Hepatocyte (in vitro differentiated cells): ENCODE measurements at regions not wholly inside any gene's neighbourhood (a gene's known extent, or its start where the extent isn't known, plus 50 kb on each side); places are given as distances from the start of the nearest gene placed in this dataset.

Experiments used
- DNase-seq: peaks from one replicate; pipeline ENCODE4 v3.0.0-alpha.2; 2016; ENCODE audit warnings: low spot score
- H2AFZ ChIP-seq: fragments of 200-600 bp; sonication (generic); 2 replicates; pipeline ENCODE4 v1.6.0; 2016; ENCODE audit warnings: antibody characterized with exemption, mild to moderate bottlenecking
- H3K27ac ChIP-seq: fragments of 200-600 bp; sonication (generic); 2 replicates; pipeline ENCODE4 v1.5.1; 2016; ENCODE audit warnings: mild to moderate bottlenecking
- H3K27me3 ChIP-seq: fragments of 200-600 bp; sonication (generic); 2 replicates; pipeline ENCODE4 v1.6.1; 2016
- H3K36me3 ChIP-seq: fragments of 200-600 bp; sonication (generic); replicated peaks from 2 replicates; pipeline ENCODE4 v1.5.1; 2016; ENCODE audit warnings: low read depth; ENCODE audit not compliant: insufficient read depth
- H3K4me1 ChIP-seq: fragments of 200-600 bp; sonication (generic); 2 replicates; pipeline ENCODE4 v1.5.1; 2016; ENCODE audit warnings: mild to moderate bottlenecking, moderate library complexity; ENCODE audit not compliant: insufficient read depth
- H3K4me2 ChIP-seq: fragments of 200-600 bp; sonication (generic); 2 replicates; pipeline ENCODE4 v1.6.0; 2016
- H3K4me3 ChIP-seq: fragments of 200-600 bp; sonication (generic); 2 replicates; pipeline ENCODE4 v1.5.1; 2016; ENCODE audit warnings: mild to moderate bottlenecking
- H3K79me2 ChIP-seq: fragments of 200-600 bp; sonication (generic); 2 replicates; pipeline ENCODE4 v1.6.0; 2017; ENCODE audit warnings: mild to moderate bottlenecking
- H3K9me2 ChIP-seq: fragments of 200-600 bp; sonication (generic); replicated peaks from 2 replicates; pipeline ENCODE4 v1.6.0; 2017; ENCODE audit warnings: mild to moderate bottlenecking; ENCODE audit not compliant: insufficient read depth
- H3K9me3 ChIP-seq: fragments of 200-600 bp; sonication (generic); 2 replicates; pipeline ENCODE4 v1.5.1; 2016; ENCODE audit warnings: low read depth, mild to moderate bottlenecking
- H4K20me1 ChIP-seq: fragments of 200-600 bp; sonication (generic); 2 replicates; pipeline ENCODE4 v1.6.0; 2016; ENCODE audit warnings: mild to moderate bottlenecking; ENCODE audit not compliant: insufficient read depth, poor library complexity, severe bottlenecking
- CTCF ChIP-seq: fragments of 200-600 bp; sonication (generic); IDR thresholded peaks from 2 replicates; pipeline ENCODE4 v1.5.1; 2016; ENCODE audit warnings: antibody characterized with exemption, mild to moderate bottlenecking; ENCODE audit not compliant: poor library complexity
- EZH2 ChIP-seq: fragments of 200-600 bp; sonication (generic); IDR thresholded peaks from 2 replicates; pipeline ENCODE4 v1.6.1; 2016; ENCODE audit warnings: antibody characterized with exemption, mild to moderate bottlenecking, borderline replicate concordance
- EZH2phosphoT487 ChIP-seq: fragments of 200-600 bp; sonication (generic); IDR thresholded peaks from one replicate; pipeline ENCODE4 v1.6.1; 2018; ENCODE audit warnings: antibody characterized with exemption, mild to moderate bottlenecking, low read depth, moderate library complexity; ENCODE audit not compliant: unreplicated experiment, severe bottlenecking
- WGBS: methylation state at CpG from one replicate; pipeline ENCODE4 v1.1.6; 2016; ENCODE audit warnings: low lambda C conversion rate; ENCODE audit errors: missing lambda C conversion rate; 5-methylcytosine and 5-hydroxymethylcytosine counted together

DNA sequence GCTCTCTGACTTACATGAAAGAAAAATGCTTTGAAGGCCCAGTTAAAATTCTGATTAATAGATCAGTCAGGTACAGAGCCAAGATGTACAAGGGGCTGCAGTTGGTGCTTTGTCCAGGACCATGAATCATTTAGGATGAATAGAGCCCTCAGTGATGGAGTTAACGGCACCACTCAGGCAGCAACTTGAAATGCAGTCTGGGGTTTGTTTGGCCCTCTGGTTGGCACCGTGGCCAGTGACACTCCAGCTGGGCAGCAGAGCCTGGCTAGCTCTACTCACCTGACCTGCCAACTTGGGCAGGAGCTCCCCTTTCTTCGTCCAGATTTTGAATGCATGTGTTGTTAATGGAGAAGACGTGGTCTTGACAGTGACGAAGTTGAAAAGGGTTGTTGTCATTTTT is 493.0 kb upstream of the ACVR2A start:
- 96% methylated on average over 5 of the region's 5 CpGs for WGBS
- no peaks in the 10 kb centered on the region for H3K79me2 ChIP-seq
- DNase-seq: no peak
- H3K9me2 ChIP-seq: no peaks in the 10 kb centered on the region
- H3K36me3 ChIP-seq: no peaks in the 10 kb centered on the region
- no peaks in the 10 kb centered on the region for H3K27me3 ChIP-seq
- H4K20me1 ChIP-seq: no peaks in the 10 kb centered on the region
- no peak overlapping the region for H3K27ac ChIP-seq
- H2AFZ ChIP-seq: no peak overlapping the region
- TF ChIP-seq CTCF (no peak), EZH2phosphoT487 (no peak), EZH2 (no peak)
- H3K4me1 ChIP-seq: no peaks in the 10 kb centered on the region
- H3K9me3 ChIP-seq: no peaks in the 10 kb centered on the region
- H3K4me2 ChIP-seq: no peak overlapping the region
- no peak overlapping the region for H3K4me3 ChIP-seq

DNA sequence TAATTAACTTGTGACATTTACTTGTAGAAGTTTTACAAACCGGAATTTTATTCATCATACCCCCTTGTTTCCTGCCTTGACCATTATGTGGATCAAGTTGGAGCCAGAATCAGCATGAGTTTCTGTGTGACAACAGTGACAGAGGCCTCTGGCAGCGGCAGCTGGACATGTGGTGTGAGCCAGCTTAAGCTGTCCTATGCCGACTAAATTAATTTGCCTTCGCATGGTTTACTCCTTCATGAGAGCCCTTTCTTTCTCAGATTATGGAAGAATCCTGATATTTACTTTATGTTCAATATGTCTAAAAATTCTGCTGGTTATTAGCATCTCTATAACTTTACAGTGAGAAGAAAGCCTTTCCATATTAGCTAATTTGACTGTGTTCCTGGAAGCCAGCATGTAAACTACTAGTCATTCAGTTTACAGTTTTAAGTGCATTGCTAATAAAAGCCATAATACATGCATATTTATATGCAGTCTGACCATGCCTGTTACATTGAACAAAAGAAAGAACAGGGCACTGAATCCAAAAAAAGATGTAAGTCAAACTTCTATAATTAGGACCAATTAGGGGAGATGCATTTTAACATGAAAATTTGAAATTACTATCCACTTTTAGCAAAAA is 495.8 kb upstream of the ACVR2A start:
- WGBS: 83% methylated on average over 4 of the region's 4 CpGs
- Histone ChIP-seq H3K4me1 (no peaks in the 10 kb centered on the region), H3K4me3 (no peak overlapping the region), H3K9me2 (no peaks in the 10 kb centered on the region), H3K36me3 (no peaks in the 10 kb centered on the region), H3K27ac (no peak overlapping the region), H2AFZ (no peak overlapping the region), H3K79me2 (no peaks in the 10 kb centered on the region), H4K20me1 (no peaks in the 10 kb centered on the region), H3K4me2 (no peak overlapping the region), H3K27me3 (no peaks in the 10 kb centered on the region), H3K9me3 (no peaks in the 10 kb centered on the region)
- DNase-seq: no peak
- TF ChIP-seq CTCF: no peak
- TF ChIP-seq EZH2phosphoT487: no peak
- no peak for TF ChIP-seq EZH2

DNA sequence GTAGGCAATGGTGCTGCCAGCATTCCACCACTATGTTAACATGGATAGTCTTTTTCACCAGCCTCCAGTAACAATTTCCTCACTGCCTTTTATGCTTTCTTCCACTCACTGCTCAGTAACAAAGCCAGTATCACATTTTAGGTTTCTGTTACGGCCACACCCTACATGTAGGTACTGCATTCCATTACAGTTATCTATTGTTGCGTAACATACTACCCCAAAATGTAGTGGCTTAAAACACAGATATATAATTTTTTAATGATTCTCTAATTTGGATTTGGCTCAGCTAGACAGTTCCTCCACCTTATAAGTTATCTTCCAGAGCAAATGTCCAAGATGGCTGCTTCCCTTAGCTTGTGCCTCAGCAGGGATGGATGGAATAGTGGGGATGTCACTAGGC is 498.7 kb upstream of the ACVR2A start:
- no peaks in the 10 kb centered on the region for H3K79me2 ChIP-seq
- no peak for DNase-seq
- H2AFZ ChIP-seq: no peak overlapping the region
- H3K27me3 ChIP-seq: no peaks in the 10 kb centered on the region
- H4K20me1 ChIP-seq: no peaks in the 10 kb centered on the region
- no peaks in the 10 kb centered on the region for H3K9me3 ChIP-seq
- H3K36me3 ChIP-seq: no peaks in the 10 kb centered on the region
- 97% methylated on average over 2 of the region's 2 CpGs for WGBS
- TF ChIP-seq EZH2 (no peak), EZH2phosphoT487 (no peak), CTCF (no peak)
- H3K4me1 ChIP-seq: no peaks in the 10 kb centered on the region
- no peak overlapping the region for H3K4me3 ChIP-seq
- H3K27ac ChIP-seq: no peak overlapping the region
- no peak overlapping the region for H3K4me2 ChIP-seq
- H3K9me2 ChIP-seq: no peaks in the 10 kb centered on the region
